ENCODE measurements at regions not wholly inside any gene's neighbourhood (a gene's known extent, or its start where the extent isn't known, plus 50 kb on each side); places are given as distances from the start of the nearest gene placed in this dataset.

- TF ChIP-seq, protein P1, sequence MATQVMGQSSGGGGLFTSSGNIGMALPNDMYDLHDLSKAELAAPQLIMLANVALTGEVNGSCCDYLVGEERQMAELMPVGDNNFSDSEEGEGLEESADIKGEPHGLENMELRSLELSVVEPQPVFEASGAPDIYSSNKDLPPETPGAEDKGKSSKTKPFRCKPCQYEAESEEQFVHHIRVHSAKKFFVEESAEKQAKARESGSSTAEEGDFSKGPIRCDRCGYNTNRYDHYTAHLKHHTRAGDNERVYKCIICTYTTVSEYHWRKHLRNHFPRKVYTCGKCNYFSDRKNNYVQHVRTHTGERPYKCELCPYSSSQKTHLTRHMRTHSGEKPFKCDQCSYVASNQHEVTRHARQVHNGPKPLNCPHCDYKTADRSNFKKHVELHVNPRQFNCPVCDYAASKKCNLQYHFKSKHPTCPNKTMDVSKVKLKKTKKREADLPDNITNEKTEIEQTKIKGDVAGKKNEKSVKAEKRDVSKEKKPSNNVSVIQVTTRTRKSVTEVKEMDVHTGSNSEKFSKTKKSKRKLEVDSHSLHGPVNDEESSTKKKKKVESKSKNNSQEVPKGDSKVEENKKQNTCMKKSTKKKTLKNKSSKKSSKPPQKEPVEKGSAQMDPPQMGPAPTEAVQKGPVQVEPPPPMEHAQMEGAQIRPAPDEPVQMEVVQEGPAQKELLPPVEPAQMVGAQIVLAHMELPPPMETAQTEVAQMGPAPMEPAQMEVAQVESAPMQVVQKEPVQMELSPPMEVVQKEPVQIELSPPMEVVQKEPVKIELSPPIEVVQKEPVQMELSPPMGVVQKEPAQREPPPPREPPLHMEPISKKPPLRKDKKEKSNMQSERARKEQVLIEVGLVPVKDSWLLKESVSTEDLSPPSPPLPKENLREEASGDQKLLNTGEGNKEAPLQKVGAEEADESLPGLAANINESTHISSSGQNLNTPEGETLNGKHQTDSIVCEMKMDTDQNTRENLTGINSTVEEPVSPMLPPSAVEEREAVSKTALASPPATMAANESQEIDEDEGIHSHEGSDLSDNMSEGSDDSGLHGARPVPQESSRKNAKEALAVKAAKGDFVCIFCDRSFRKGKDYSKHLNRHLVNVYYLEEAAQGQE (IDR thresholded peaks at IDR 0.05; ENCODE audit: insufficient read depth in 1 of 2, low read depth in 2 of 2, low read length in 2 of 2) = no peak
- TF ChIP-seq TAF1 (IDR thresholded peaks at IDR 0.05; ENCODE audit: borderline replicate concordance, insufficient read depth, low read length) (no peak), POLR2AphosphoS5 (IDR thresholded peaks at IDR 0.05; ENCODE audit: low read depth, low read length) (no peak), SIN3A (IDR thresholded peaks at IDR 0.05; ENCODE audit: borderline replicate concordance, insufficient read depth, low read length) (no peak), FOXP2 (optimal IDR thresholded peaks at IDR 0.05; ENCODE audit: borderline replicate concordance, extremely low read depth, extremely low read length, insufficient read depth) (no peak)
Measured at GRCh38 chr2:43131890-43132682, 94.3 kb downstream of the ZFP36L2 start.

All from PFSK-1 (cell line).